SKM-1 treated with dmso at 0.1 percent for 144 hours (cell line): ENCODE measurements at regions not wholly inside any gene's neighbourhood (a gene's known extent, or its start where the extent isn't known, plus 50 kb on each side); places are given as distances from the start of the nearest gene placed in this dataset.
A peak's percentile ranks its signal among the peaks of the same experiment; 100 is the strongest.
"Not testable (repeated sequence)": the region's sequence is repeated elsewhere in the genome, so short reads cannot be mapped to it uniquely, and the experiment has no call there.

ENCODE experiments used
- DNase-seq: peaks from one replicate; lab custom pipeline; 2025; ENCODE audit not compliant: unreplicated experiment; lab: John Stamatoyannopoulos, UW

GRCh38 chr3:75241226-75241962, 422.7 kb upstream of the FRG2C start:
- not testable (repeated sequence) for DNase-seq

GRCh38 chr3:75242012-75242735, 422.0 kb upstream of the FRG2C start:
- DNase-seq = no peak

GRCh38 chr3:75248974-75249373, 415.2 kb upstream of the FRG2C start:
- peak; percentile 40 for DNase-seq

GRCh38 chr3:75254685-75255084, 409.4 kb upstream of the FRG2C start:
- DNase-seq = no peak

GRCh38 chr3:75258825-75259683, 405.1 kb upstream of the FRG2C start:
- DNase-seq = peak; percentile 8

- DNase-seq = not testable (repeated sequence)
Measured at GRCh38 chr3:75260975-75261374, 403.2 kb upstream of the FRG2C start.

GRCh38 chr3:75262661-75263060, 401.5 kb upstream of the FRG2C start:
- DNase-seq = no peak

GRCh38 chr3:75265897-75266296, 398.2 kb upstream of the FRG2C start:
- no peak for DNase-seq

GRCh38 chr3:75268576-75268975, 395.6 kb upstream of the FRG2C start:
- not testable (repeated sequence) for DNase-seq

GRCh38 chr3:75272237-75272636, 391.9 kb upstream of the FRG2C start:
- DNase-seq = not testable (repeated sequence)

- no peak for DNase-seq
Measured at GRCh38 chr3:75272691-75273090, 391.4 kb upstream of the FRG2C start.

- not testable (repeated sequence) for DNase-seq
Measured at GRCh38 chr3:75285531-75286148, 378.5 kb upstream of the FRG2C start.

GRCh38 chr3:75288972-75289574, 375.1 kb upstream of the FRG2C start:
- DNase-seq = not testable (repeated sequence)

GRCh38 chr3:75294124-75294523, 370.0 kb upstream of the FRG2C start:
- DNase-seq = peak; percentile 4

GRCh38 chr3:75295013-75295412, 369.1 kb upstream of the FRG2C start:
- DNase-seq = no peak

GRCh38 chr3:75296858-75297257, 367.3 kb upstream of the FRG2C start:
- no peak for DNase-seq

GRCh38 chr3:75300606-75301005, 363.5 kb upstream of the FRG2C start:
- DNase-seq = no peak

GRCh38 chr3:75301050-75301449, 363.1 kb upstream of the FRG2C start:
- not testable (repeated sequence) for DNase-seq

- DNase-seq = no peak
Measured at GRCh38 chr3:75303741-75304140, 360.4 kb upstream of the FRG2C start.

GRCh38 chr3:75305901-75306300, 358.2 kb upstream of the FRG2C start:
- no peak for DNase-seq

- DNase-seq = not testable (repeated sequence)
Measured at GRCh38 chr3:75311306-75311705, 352.8 kb upstream of the FRG2C start.
